Left ventricle myocardium inferior (tissue), 1 donor: ENCODE measurements at regions not wholly inside any gene's neighbourhood (a gene's known extent, or its start where the extent isn't known, plus 50 kb on each side); places are given as distances from the start of the nearest gene placed in this dataset.

Experiments used
- DNase-seq: peaks from one replicate; pipeline ENCODE4 v3.0.0-alpha.2; 2020
- H3K27ac ChIP-seq: fragments of 200-600 bp; replicated peaks from 2 replicates; pipeline ENCODE4 v1.8.0; 2021
- H3K27me3 ChIP-seq: fragments of 200-600 bp; 2 replicates; pipeline ENCODE4 v1.8.0; 2021; ENCODE audit warnings: low read depth
- H3K36me3 ChIP-seq: fragments of 200-600 bp; 2 replicates; pipeline ENCODE4 v1.8.0; 2021
- H3K4me1 ChIP-seq: fragments of 200-600 bp; 2 replicates; pipeline ENCODE4 v1.8.0; 2021
- H3K4me3 ChIP-seq: fragments of 200-600 bp; 2 replicates; pipeline ENCODE4 v1.8.0; 2021; ENCODE audit warnings: mild to moderate bottlenecking, moderate library complexity
- H3K9me3 ChIP-seq: fragments of 200-600 bp; replicated peaks from 2 replicates; pipeline ENCODE4 v1.8.0; 2021
- intact Hi-C: fragments of 100-400 bp; cut with micrococcal nuclease; formaldehyde crosslinking; loops from one replicate; pipeline ENCODE4 v1.11.0; 2022
- TF ChIP-seq, protein P1 (sequence below): fragments of 200-600 bp; IDR thresholded peaks from 2 replicates; pipeline ENCODE4 v1.8.0; 2021; ENCODE audit warnings: antibody characterized with exemption, mild to moderate bottlenecking, borderline replicate concordance
- donor health status: DM: no; HTN: yes; CAD: no; lungs with severe emphysema.

DNA sequence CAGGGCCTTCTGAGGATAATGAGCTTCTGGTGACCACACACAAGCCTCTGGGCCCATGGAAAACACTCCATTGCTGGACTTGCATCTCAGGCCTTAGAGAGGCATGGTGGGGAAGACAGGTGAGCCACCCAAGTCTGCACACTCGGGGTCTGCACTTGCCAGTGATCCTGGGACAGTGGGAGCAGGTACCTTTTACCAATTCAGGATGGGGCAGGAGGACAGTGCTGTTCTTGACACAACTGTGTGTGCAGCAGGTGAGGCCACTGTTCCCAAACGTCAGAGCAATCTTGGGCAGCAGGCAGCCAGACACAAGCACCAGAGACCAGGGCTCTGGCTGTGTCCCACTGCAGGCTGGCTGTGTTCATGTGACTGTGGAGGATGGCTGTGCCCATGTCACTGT, 221.3 kb downstream of the ERMARD start:
- H3K27me3 ChIP-seq, result peaks cover 14% of the 10 kb centered on the region
- intact Hi-C loops, result no loop called here
- H3K9me3 ChIP-seq, result no peaks in the 10 kb centered on the region
- peaks cover 5% of the 10 kb centered on the region for H3K4me1 ChIP-seq
- DNase-seq, result peak; percentile 3
- no peaks in the 10 kb centered on the region for H3K36me3 ChIP-seq
- H3K4me3 ChIP-seq, result no peak overlapping the region
- H3K27ac ChIP-seq, result no peak overlapping the region
- TF ChIP-seq, protein P1, sequence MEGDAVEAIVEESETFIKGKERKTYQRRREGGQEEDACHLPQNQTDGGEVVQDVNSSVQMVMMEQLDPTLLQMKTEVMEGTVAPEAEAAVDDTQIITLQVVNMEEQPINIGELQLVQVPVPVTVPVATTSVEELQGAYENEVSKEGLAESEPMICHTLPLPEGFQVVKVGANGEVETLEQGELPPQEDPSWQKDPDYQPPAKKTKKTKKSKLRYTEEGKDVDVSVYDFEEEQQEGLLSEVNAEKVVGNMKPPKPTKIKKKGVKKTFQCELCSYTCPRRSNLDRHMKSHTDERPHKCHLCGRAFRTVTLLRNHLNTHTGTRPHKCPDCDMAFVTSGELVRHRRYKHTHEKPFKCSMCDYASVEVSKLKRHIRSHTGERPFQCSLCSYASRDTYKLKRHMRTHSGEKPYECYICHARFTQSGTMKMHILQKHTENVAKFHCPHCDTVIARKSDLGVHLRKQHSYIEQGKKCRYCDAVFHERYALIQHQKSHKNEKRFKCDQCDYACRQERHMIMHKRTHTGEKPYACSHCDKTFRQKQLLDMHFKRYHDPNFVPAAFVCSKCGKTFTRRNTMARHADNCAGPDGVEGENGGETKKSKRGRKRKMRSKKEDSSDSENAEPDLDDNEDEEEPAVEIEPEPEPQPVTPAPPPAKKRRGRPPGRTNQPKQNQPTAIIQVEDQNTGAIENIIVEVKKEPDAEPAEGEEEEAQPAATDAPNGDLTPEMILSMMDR, result no peak

- H3K4me1 ChIP-seq, result peaks cover 5% of the 10 kb centered on the region
- no peak overlapping the region for H3K27ac ChIP-seq
- no peaks in the 10 kb centered on the region for H3K36me3 ChIP-seq
- TF ChIP-seq, protein P1, result no peak
- H3K9me3 ChIP-seq, result no peaks in the 10 kb centered on the region
- intact Hi-C loops, result no loop called here
- DNase-seq, result no peak
- peaks cover 9% of the 10 kb centered on the region for H3K27me3 ChIP-seq
- no peak overlapping the region for H3K4me3 ChIP-seq
These were observed 220.8 kb downstream of the ERMARD start for GRCh38 chr6:169972101-169972651.

GRCh38 chr6:169971081-169971861, 219.8 kb downstream of the ERMARD start:
- H3K4me1 ChIP-seq, result peaks cover under 1% of the 10 kb centered on the region
- peak; percentile 7 for DNase-seq
- H3K9me3 ChIP-seq, result no peaks in the 10 kb centered on the region
- TF ChIP-seq, protein P1, result no peak
- intact Hi-C loops, result no loop called here
- H3K36me3 ChIP-seq, result no peaks in the 10 kb centered on the region
- no peak overlapping the region for H3K27ac ChIP-seq
- H3K4me3 ChIP-seq, result no peak overlapping the region
- peaks cover 5% of the 10 kb centered on the region for H3K27me3 ChIP-seq

DNA sequence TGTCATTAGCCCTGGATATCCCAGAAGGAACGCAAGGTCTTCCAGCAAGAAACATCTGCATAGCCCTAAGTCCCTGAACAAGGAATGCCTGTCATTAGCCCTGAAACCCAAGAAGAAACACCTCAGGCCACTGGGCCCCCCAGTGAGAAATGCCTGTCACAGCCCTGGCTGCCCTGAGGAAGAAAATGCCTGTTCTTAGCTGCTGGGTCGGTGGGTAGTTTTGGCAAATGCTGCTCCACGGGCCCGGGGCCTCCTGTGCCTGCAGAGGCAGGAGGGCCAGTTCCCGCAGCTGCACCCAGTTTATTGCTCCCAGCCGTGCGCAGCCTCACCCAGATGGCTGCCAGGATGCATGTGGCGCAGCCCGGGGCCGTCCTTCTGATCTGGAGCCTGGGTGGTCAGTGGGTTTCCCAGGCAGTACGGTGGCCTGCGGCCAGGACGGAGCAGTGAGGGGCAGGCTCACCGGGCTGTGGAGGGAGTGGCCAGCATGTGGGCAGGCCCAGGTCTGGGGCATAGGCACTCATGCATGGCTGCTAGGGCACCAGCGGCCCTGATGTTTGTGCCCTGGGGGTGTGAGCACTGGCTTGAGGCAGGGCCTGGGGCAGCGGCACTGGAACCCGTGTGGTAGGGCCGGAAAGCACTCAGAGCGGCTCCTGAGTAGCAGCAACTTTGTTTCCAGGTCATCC, 219.0 kb downstream of the ERMARD start:
- intact Hi-C loops, result no loop called here
- TF ChIP-seq, protein P1, result no peak
- H3K36me3 ChIP-seq, result no peaks in the 10 kb centered on the region
- H3K27me3 ChIP-seq, result no peaks in the 10 kb centered on the region
- no peak overlapping the region for H3K4me3 ChIP-seq
- peak; percentile 10 for DNase-seq
- no peaks in the 10 kb centered on the region for H3K9me3 ChIP-seq
- H3K27ac ChIP-seq, result no peak overlapping the region
- no peaks in the 10 kb centered on the region for H3K4me1 ChIP-seq

DNA sequence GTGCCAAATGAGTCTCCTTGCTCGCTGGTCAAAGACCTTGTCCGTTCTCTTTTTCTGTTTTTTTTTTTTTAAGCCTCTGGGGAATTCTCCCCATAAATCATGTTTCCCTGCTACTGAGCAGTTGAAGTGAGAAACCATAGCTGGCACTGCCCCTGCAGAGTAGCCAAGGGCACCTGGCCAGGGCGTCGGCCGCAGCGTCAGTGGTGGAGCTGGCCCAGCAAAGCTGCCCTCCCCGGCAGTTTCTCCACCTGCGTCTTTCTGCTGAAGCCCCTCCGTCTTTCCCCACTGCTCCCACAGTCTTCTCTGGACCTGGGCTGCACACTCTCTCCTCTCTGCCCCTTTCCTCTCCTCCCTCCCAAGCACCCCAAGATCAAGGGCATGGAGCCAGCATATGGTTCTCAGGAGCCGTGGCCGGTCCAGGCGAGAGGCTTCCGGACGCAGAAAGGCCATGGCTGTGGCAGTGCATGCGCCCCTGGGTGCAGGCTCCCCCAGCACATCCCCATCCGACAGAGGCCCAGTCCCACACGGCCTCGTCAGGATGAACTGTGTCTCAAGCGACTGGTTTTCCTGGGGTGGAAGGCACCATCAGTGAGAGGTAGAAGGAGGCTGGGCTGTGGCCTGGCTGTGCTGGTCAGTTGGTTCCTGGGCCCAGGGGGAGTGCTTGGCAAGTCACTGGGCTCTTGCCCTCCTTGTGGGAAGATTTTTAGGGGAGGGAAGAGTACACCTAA, 218.1 kb downstream of the ERMARD start:
- H3K27me3 ChIP-seq, result no peaks in the 10 kb centered on the region
- TF ChIP-seq, protein P1, result no peak
- no peaks in the 10 kb centered on the region for H3K4me1 ChIP-seq
- no peak overlapping the region for H3K27ac ChIP-seq
- no peak overlapping the region for H3K4me3 ChIP-seq
- no peak for DNase-seq
- no peaks in the 10 kb centered on the region for H3K36me3 ChIP-seq
- intact Hi-C loops, result no loop called here
- no peaks in the 10 kb centered on the region for H3K9me3 ChIP-seq
